ENCODE measurements at regions not wholly inside any gene's neighbourhood (a gene's known extent, or its start where the extent isn't known, plus 50 kb on each side); places are given as distances from the start of the nearest gene placed in this dataset.

- Histone ChIP-seq H3K9me3 (no peaks in the 10 kb centered on the region), H3K4me3 (no peak overlapping the region), H3K36me3 (no peaks in the 10 kb centered on the region), H3K27ac (no peak overlapping the region), H3K27me3 (replicated peaks; ENCODE audit: insufficient read depth) (no peaks in the 10 kb centered on the region), H3K4me1 (ENCODE audit: control insufficient read depth in 1 of 2, low read depth in 2 of 2) (no peaks in the 10 kb centered on the region)
- TF ChIP-seq, protein P1, sequence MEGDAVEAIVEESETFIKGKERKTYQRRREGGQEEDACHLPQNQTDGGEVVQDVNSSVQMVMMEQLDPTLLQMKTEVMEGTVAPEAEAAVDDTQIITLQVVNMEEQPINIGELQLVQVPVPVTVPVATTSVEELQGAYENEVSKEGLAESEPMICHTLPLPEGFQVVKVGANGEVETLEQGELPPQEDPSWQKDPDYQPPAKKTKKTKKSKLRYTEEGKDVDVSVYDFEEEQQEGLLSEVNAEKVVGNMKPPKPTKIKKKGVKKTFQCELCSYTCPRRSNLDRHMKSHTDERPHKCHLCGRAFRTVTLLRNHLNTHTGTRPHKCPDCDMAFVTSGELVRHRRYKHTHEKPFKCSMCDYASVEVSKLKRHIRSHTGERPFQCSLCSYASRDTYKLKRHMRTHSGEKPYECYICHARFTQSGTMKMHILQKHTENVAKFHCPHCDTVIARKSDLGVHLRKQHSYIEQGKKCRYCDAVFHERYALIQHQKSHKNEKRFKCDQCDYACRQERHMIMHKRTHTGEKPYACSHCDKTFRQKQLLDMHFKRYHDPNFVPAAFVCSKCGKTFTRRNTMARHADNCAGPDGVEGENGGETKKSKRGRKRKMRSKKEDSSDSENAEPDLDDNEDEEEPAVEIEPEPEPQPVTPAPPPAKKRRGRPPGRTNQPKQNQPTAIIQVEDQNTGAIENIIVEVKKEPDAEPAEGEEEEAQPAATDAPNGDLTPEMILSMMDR (IDR thresholded peaks at IDR 0.05): no peak
- ATAC-seq (ENCODE audit: insufficient number of reproducible peaks, low FRiP score, low read depth): no peak
- DNase-seq (ENCODE audit: low spot score): no peak
These were observed 385.6 kb downstream of the HNRNPD start for GRCh38 chr4:81988178-81988577.

- Histone ChIP-seq H3K27me3 (replicated peaks; ENCODE audit: insufficient read depth) (no peaks in the 10 kb centered on the region), H3K4me3 (no peak overlapping the region), H3K27ac (no peak overlapping the region), H3K9me3 (no peaks in the 10 kb centered on the region), H3K36me3 (no peaks in the 10 kb centered on the region), H3K4me1 (ENCODE audit: control insufficient read depth in 1 of 2, low read depth in 2 of 2) (no peaks in the 10 kb centered on the region)
- TF ChIP-seq, protein P1 (IDR thresholded peaks at IDR 0.05): no peak
- no peak for ATAC-seq (ENCODE audit: insufficient number of reproducible peaks, low FRiP score, low read depth)
- no peak for DNase-seq (ENCODE audit: low spot score)
These were observed 389.0 kb downstream of the HNRNPD start for GRCh38 chr4:81984746-81985145.

- Histone ChIP-seq H3K4me1 (ENCODE audit: control insufficient read depth in 1 of 2, low read depth in 2 of 2) (no peaks in the 10 kb centered on the region), H3K36me3 (no peaks in the 10 kb centered on the region), H3K9me3 (no peaks in the 10 kb centered on the region), H3K27ac (no peak overlapping the region), H3K27me3 (replicated peaks; ENCODE audit: insufficient read depth) (no peaks in the 10 kb centered on the region), H3K4me3 (no peak overlapping the region)
- DNase-seq (ENCODE audit: low spot score) (no peak), ATAC-seq (ENCODE audit: insufficient number of reproducible peaks, low FRiP score, low read depth) (no peak)
- TF ChIP-seq, protein P1 (IDR thresholded peaks at IDR 0.05): no peak
These were observed 390.8 kb downstream of the HNRNPD start for GRCh38 chr4:81982846-81983540.

DNA sequence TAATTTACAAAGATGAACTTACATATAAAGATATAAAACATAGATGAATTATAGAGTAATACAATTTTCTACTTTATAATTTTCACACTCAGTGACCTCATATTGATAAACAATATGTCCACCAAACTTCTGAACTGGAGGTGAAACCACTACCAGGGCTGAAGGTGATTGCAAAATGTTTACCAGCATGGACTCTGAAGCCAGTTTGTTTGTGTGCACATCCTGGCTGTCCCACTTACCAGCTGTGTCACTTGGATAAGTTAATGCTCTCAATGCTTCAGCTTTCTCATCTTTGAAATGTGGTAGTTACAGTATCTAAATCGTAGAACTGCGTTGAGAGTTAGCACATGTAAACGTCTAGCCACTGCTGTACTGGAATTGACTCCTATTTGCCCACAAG lies 392.6 kb downstream of the HNRNPD start:
- TF ChIP-seq, protein P1 (IDR thresholded peaks at IDR 0.05): no peak
- Histone ChIP-seq H3K4me3 (no peak overlapping the region), H3K27me3 (replicated peaks; ENCODE audit: insufficient read depth) (no peaks in the 10 kb centered on the region), H3K9me3 (no peaks in the 10 kb centered on the region), H3K27ac (no peak overlapping the region), H3K36me3 (no peaks in the 10 kb centered on the region), H3K4me1 (ENCODE audit: control insufficient read depth in 1 of 2, low read depth in 2 of 2) (no peaks in the 10 kb centered on the region)
- no peak for DNase-seq (ENCODE audit: low spot score)
- ATAC-seq (ENCODE audit: insufficient number of reproducible peaks, low FRiP score, low read depth): no peak

GRCh38 chr4:81974523-81974922 lies 399.3 kb downstream of the HNRNPD start:
- no peaks in the 10 kb centered on the region for H3K27me3 ChIP-seq (replicated peaks; ENCODE audit: insufficient read depth)
- H3K36me3 ChIP-seq: no peaks in the 10 kb centered on the region
- DNase-seq (ENCODE audit: low spot score) (no peak), ATAC-seq (ENCODE audit: insufficient number of reproducible peaks, low FRiP score, low read depth) (no peak)
- no peak overlapping the region for H3K4me3 ChIP-seq
- no peaks in the 10 kb centered on the region for H3K9me3 ChIP-seq
- no peaks in the 10 kb centered on the region for H3K4me1 ChIP-seq (ENCODE audit: control insufficient read depth in 1 of 2, low read depth in 2 of 2)
- H3K27ac ChIP-seq: no peak overlapping the region
- TF ChIP-seq, protein P1 (IDR thresholded peaks at IDR 0.05): no peak

Data from thoracic aorta (tissue), 2 donors.